ENCODE measurements at regions not wholly inside any gene's neighbourhood (a gene's known extent, or its start where the extent isn't known, plus 50 kb on each side); places are given as distances from the start of the nearest gene placed in this dataset.

DNA sequence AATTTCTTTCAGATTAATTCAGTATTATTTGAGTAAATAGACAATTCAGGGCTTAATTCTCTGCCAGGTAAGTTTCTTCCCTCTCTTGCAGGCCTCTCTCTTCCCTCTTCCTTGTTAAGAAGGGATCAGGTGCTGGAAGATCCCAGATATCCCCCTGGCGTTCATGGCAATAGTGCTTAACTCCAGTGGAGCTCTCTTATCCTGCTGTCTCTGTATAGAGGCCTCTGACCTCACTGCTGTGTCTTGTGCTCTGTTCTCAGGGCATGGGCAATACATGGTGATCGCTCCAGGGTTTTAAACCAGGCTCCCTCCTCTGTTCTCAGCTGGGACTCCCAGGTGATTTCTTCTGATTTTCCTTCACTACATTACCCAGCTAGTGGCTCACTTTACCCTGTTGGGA is 226.8 kb downstream of the MC4R start:
- no peak overlapping the region for H3K4me3 ChIP-seq (ENCODE audit: low read depth, low read length)
- ChIA-PET POLR2A (no interaction called here), CTCF (no interaction called here)
- no peaks in the 10 kb centered on the region for H3K4me1 ChIP-seq (ENCODE audit: control insufficient read depth, insufficient read depth, low read length)
- TF ChIP-seq, protein P1, sequence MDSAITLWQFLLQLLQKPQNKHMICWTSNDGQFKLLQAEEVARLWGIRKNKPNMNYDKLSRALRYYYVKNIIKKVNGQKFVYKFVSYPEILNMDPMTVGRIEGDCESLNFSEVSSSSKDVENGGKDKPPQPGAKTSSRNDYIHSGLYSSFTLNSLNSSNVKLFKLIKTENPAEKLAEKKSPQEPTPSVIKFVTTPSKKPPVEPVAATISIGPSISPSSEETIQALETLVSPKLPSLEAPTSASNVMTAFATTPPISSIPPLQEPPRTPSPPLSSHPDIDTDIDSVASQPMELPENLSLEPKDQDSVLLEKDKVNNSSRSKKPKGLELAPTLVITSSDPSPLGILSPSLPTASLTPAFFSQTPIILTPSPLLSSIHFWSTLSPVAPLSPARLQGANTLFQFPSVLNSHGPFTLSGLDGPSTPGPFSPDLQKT (IDR thresholded peaks at IDR 0.05; ENCODE audit: borderline replicate concordance, low read depth, low read length) = no peak
- no peak for TF ChIP-seq ZNF311 (tag by site-specific recombination; IDR thresholded peaks at IDR 0.05; ENCODE audit: borderline replicate concordance)
- TF ChIP-seq ZNF146 (tag by site-specific recombination; IDR thresholded peaks at IDR 0.05) = no peak
- no peaks in the 10 kb centered on the region for H3K9me3 ChIP-seq (ENCODE audit: control insufficient read depth, insufficient read depth, low read depth, low read length)
- H3K36me3 ChIP-seq (ENCODE audit: control insufficient read depth in 2 of 2, insufficient read depth in 1 of 2, low read length in 2 of 2) = no peaks in the 10 kb centered on the region
- no peak overlapping the region for H3K27ac ChIP-seq (ENCODE audit: extremely low read depth, low read depth, low read length)

DNA sequence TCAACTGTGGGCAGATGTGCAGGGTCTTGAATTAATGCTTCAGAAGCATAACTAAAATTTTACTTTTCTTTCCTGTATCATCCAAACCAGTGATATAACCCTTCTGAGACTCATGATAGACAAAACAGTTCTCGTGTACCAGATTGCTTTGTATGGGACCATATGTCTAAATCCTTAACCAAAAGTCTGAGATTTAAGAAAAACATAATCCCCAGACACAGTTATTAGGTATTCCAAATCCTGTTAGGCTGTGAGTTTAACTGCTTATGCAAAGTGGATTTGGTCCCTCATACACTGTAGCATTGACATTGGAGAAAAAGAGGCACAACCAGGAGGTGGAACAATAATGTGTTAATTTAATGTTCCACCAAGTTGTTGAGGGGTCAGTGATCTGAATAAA is 235.0 kb downstream of the PMAIP1 start:
- TF ChIP-seq ZFP69B (tag by site-specific recombination; IDR thresholded peaks at IDR 0.05) (no peak), ZNF394 (tag by site-specific recombination; IDR thresholded peaks at IDR 0.05; ENCODE audit: borderline replicate concordance) (no peak), SP3 (tag by site-specific recombination; IDR thresholded peaks at IDR 0.05) (no peak), ZNF350 (tag by site-specific recombination; IDR thresholded peaks at IDR 0.05) (no peak), ZSCAN30 (tag by site-specific recombination; IDR thresholded peaks at IDR 0.05) (no peak), ZNF514 (tag by site-specific recombination; IDR thresholded peaks at IDR 0.05) (no peak), ZNF837 (tag by site-specific recombination; IDR thresholded peaks at IDR 0.05) (no peak), ZNF544 (tag by site-specific recombination; IDR thresholded peaks at IDR 0.05) (no peak), ZNF10 (tag by site-specific recombination; IDR thresholded peaks at IDR 0.05) (no peak), ZNF596 (tag by site-specific recombination; IDR thresholded peaks at IDR 0.05) (no peak), HOXC10 (CRISPR knock-in tag; IDR thresholded peaks at IDR 0.05) (no peak)
- TF ChIP-seq, protein P2, sequence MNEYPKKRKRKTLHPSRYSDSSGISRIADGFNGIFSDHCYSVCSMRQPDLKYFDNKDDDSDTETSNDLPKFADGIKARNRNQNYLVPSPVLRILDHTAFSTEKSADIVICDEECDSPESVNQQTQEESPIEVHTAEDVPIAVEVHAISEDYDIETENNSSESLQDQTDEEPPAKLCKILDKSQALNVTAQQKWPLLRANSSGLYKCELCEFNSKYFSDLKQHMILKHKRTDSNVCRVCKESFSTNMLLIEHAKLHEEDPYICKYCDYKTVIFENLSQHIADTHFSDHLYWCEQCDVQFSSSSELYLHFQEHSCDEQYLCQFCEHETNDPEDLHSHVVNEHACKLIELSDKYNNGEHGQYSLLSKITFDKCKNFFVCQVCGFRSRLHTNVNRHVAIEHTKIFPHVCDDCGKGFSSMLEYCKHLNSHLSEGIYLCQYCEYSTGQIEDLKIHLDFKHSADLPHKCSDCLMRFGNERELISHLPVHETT (tag by site-specific recombination; IDR thresholded peaks at IDR 0.05) = no peak
- TF ChIP-seq, protein P3, sequence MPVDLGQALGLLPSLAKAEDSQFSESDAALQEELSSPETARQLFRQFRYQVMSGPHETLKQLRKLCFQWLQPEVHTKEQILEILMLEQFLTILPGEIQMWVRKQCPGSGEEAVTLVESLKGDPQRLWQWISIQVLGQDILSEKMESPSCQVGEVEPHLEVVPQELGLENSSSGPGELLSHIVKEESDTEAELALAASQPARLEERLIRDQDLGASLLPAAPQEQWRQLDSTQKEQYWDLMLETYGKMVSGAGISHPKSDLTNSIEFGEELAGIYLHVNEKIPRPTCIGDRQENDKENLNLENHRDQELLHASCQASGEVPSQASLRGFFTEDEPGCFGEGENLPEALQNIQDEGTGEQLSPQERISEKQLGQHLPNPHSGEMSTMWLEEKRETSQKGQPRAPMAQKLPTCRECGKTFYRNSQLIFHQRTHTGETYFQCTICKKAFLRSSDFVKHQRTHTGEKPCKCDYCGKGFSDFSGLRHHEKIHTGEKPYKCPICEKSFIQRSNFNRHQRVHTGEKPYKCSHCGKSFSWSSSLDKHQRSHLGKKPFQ (tag by site-specific recombination; IDR thresholded peaks at IDR 0.05) = no peak
- TF ChIP-seq, protein P4, sequence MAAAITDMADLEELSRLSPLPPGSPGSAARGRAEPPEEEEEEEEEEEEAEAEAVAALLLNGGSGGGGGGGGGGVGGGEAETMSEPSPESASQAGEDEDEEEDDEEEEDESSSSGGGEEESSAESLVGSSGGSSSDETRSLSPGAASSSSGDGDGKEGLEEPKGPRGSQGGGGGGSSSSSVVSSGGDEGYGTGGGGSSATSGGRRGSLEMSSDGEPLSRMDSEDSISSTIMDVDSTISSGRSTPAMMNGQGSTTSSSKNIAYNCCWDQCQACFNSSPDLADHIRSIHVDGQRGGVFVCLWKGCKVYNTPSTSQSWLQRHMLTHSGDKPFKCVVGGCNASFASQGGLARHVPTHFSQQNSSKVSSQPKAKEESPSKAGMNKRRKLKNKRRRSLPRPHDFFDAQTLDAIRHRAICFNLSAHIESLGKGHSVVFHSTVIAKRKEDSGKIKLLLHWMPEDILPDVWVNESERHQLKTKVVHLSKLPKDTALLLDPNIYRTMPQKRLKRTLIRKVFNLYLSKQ (tag by site-specific recombination; IDR thresholded peaks at IDR 0.05; ENCODE audit: borderline replicate concordance) = no peak
- TF ChIP-seq, protein P5, sequence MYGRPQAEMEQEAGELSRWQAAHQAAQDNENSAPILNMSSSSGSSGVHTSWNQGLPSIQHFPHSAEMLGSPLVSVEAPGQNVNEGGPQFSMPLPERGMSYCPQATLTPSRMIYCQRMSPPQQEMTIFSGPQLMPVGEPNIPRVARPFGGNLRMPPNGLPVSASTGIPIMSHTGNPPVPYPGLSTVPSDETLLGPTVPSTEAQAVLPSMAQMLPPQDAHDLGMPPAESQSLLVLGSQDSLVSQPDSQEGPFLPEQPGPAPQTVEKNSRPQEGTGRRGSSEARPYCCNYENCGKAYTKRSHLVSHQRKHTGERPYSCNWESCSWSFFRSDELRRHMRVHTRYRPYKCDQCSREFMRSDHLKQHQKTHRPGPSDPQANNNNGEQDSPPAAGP (tag by site-specific recombination; IDR thresholded peaks at IDR 0.05) = no peak
- CTCF ChIA-PET = no interaction called here
- H3K27ac ChIP-seq (ENCODE audit: extremely low read depth, low read depth, low read length) = no peak overlapping the region

More for the DNA sequence above, 235.0 kb downstream of the PMAIP1 start:
- POLR2A ChIA-PET = no interaction called here
- H3K36me3 ChIP-seq (ENCODE audit: control insufficient read depth in 2 of 2, insufficient read depth in 1 of 2, low read length in 2 of 2) = no peaks in the 10 kb centered on the region
- H3K4me3 ChIP-seq (ENCODE audit: low read depth, low read length) = no peak overlapping the region
- H3K4me1 ChIP-seq (ENCODE audit: control insufficient read depth, insufficient read depth, low read length) = no peaks in the 10 kb centered on the region
- H3K9me3 ChIP-seq (ENCODE audit: control insufficient read depth, insufficient read depth, low read depth, low read length) = no peaks in the 10 kb centered on the region

Data from HEK293 (cell line).